ENCODE measurements at regions not wholly inside any gene's neighbourhood (a gene's known extent, or its start where the extent isn't known, plus 50 kb on each side); places are given as distances from the start of the nearest gene placed in this dataset.

DNA sequence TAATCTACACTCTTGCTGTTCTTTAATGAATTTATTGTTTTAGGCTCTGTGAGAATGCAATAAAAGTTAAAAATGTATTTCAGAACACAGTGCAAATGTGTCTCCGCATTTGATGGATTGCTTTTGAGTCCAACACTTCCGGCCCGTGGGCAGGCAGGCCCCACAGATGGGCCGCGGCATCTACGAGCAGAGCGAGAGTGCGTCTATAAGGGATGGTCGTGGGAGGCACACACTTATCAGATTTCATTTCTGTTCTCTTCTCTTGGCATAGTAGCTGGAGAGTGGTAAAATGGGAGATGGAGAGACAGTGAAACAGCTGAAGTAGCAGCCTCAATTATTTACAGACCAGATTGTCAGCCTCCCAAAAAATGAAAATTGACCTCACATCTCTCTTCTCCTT, 134.2 kb downstream of the NAV1 start:
- H3K4me3 ChIP-seq = no peak overlapping the region
- TF ChIP-seq CTCF (IDR thresholded peaks at IDR 0.05) = no peak
- TF ChIP-seq POLR2A (IDR thresholded peaks at IDR 0.05) = no peak
- H3K4me1 ChIP-seq = no peaks in the 10 kb centered on the region
- intact Hi-C loops (cut with DNase I; ENCODE audit: low total_unique reads) = no loop called here
- H3K36me3 ChIP-seq = no peaks in the 10 kb centered on the region
- DNase-seq = no peak
- no peaks in the 10 kb centered on the region for H3K27me3 ChIP-seq
- no peaks in the 10 kb centered on the region for H3K9me3 ChIP-seq
- peak overlapping the region in 1 of 2 donors; percentile 28 for H3K27ac ChIP-seq

DNA sequence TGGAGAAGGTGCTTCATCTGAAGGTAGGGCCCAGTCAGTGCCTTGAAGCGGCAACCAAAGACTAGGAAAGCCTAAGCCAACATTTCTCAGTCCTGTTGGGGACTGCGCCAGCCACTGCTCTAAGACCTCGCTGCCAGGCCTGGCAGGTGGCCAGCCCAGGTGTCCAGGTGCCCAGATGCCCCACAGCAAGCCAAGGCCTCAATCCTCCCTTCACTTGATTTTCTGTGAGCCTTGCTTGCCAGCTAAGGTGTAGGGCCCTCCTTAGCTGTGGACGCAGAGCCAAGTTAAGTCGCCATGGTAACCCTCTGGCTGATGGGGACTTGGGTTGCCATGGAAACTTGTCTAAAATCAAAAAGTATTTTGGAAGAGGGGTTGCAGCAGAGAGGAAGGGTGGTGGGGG, 135.0 kb downstream of the NAV1 start:
- DNase-seq = no peak
- Histone ChIP-seq H3K4me3 (no peak overlapping the region), H3K27ac (no peak overlapping the region), H3K4me1 (no peaks in the 10 kb centered on the region), H3K9me3 (no peaks in the 10 kb centered on the region), H3K27me3 (no peaks in the 10 kb centered on the region), H3K36me3 (no peaks in the 10 kb centered on the region)
- intact Hi-C loops (cut with DNase I; ENCODE audit: low total_unique reads) = no loop called here
- no peak for TF ChIP-seq CTCF (IDR thresholded peaks at IDR 0.05)

DNA sequence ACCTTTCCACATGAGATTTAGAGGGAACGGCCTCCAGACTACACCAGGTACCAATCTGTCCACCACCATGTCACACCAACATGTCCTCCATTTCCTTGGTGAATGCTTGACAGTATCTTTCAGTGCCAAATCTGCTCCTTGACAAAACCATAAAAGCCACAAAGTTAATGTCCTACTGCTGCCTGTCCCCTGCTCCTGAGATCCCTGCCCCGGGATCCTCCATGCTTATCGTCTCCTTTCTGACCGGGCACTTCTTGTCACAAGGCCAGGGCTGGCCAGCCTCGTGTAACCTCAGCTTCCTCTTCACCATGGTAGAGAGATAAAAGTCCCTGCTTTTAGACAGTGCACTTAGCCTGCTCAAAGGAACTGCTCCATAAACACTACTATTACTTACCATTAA, 136.2 kb downstream of the NAV1 start:
- DNase-seq = no peak
- Histone ChIP-seq H3K9me3 (no peaks in the 10 kb centered on the region), H3K27ac (no peak overlapping the region), H3K4me1 (no peaks in the 10 kb centered on the region), H3K27me3 (no peaks in the 10 kb centered on the region), H3K4me3 (no peak overlapping the region), H3K36me3 (no peaks in the 10 kb centered on the region)
- intact Hi-C loops (cut with DNase I; ENCODE audit: low total_unique reads) = no loop called here
- TF ChIP-seq POLR2A (IDR thresholded peaks at IDR 0.05) (no peak), CTCF (IDR thresholded peaks at IDR 0.05) (no peak)

DNA sequence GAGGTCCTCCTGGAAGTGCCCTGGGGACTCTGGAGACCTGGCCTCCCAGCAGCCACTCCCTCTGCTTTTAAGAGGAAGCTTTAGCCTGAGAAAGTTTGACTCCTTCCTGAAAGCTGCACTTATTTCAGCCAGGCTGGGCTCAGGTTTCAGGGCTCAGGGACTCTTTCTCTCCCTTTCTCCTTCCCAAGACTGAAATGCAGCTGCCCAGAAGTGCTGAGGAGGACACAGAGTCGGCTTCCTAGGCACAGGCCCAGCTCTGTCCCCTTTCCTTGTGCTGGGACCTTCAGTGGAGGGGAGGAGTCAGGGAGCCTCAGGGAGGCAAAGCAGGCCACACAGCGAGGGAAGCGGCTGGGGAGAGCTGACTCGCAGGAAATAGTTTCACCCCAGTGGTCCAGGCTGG, 137.3 kb downstream of the NAV1 start:
- H3K27me3 ChIP-seq = no peaks in the 10 kb centered on the region
- intact Hi-C loops (cut with DNase I; ENCODE audit: low total_unique reads) = no loop called here
- H3K4me1 ChIP-seq = no peaks in the 10 kb centered on the region
- peak overlapping the region; percentile 23 to 49 for H3K27ac ChIP-seq
- H3K36me3 ChIP-seq = no peaks in the 10 kb centered on the region
- no peaks in the 10 kb centered on the region for H3K9me3 ChIP-seq
- peak in 1 of 2 donors; percentile 46 for DNase-seq
- H3K4me3 ChIP-seq = no peak overlapping the region
- TF ChIP-seq CTCF (IDR thresholded peaks at IDR 0.05) (no peak), POLR2A (IDR thresholded peaks at IDR 0.05) (no peak)

DNA sequence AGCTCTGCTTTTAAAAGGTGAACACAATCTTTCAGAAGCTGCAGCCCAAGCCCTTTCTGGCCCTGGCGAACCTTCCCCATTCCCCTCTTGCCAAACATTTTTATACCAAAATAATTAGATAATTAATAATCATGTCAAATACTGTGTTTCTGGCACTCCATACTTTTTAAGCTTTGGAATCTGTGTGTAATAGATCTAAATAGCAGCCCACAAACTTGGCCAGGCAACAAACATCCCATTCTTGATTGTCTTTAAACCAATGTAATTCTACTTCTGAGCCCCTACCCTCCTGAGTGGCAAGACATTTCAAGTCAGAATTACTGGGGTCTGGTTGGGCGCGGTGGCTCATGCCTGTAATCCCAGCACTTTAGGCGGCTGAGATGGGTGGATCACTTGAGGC, 137.7 kb downstream of the NAV1 start:
- Histone ChIP-seq H3K27ac (peak overlapping the region; percentile 23 to 49), H3K4me3 (no peak overlapping the region), H3K4me1 (no peaks in the 10 kb centered on the region), H3K27me3 (no peaks in the 10 kb centered on the region), H3K9me3 (no peaks in the 10 kb centered on the region), H3K36me3 (no peaks in the 10 kb centered on the region)
- no peak for DNase-seq
- TF ChIP-seq POLR2A (IDR thresholded peaks at IDR 0.05) (no peak), CTCF (IDR thresholded peaks at IDR 0.05) (no peak)
- intact Hi-C loops (cut with DNase I; ENCODE audit: low total_unique reads) = no loop called here
